ENCODE measurements at regions not wholly inside any gene's neighbourhood (a gene's known extent, or its start where the extent isn't known, plus 50 kb on each side); places are given as distances from the start of the nearest gene placed in this dataset.
"Not testable (repeated sequence)": the region's sequence is repeated elsewhere in the genome, so short reads cannot be mapped to it uniquely, and the experiment has no call there.

DNA sequence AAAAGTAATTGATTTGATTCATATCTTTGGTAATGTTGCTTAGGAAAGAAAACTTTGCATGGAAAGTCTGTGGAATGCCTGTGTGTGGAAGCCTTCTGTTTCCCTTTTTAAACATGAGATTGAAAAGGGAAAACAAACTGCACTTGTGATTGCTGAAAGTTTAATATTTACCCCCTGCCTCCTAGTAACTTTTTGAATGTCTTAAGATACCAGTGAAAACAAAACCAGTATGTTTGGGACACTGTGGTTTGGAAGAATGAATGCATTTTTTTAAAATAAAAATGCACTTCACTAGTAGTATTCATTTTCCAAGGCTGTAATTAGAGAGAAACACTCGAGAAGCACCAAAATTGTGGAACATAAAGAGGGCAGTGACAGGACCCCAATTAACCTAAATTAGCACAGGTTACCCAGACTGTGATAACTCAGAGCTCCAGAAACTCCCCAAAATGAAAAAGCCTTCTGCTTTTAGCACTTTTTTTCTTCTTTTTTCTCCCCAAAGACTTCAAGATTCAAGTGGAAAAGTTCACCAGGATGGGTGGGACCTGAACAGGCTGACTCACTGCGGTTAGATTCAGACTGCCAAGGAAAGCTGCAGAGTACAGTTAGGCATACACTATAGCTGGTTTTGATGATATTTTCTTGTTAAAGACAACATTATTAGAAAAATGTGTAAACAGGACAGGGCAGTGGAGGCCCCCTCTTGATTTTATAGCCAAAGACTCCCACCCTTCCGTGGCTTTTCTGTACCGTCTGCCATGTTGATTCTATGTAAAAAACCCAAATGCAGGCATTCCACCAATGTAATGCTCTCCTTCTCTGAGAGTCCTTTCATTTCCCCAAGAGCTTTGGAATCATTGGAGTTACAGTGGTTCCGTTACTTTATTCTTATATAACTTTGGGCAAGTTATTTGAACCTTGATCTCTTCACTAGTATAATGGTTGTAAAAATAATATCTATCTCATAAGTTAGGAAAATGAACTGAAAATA is 88.6 kb upstream of the NBPF26 start:
- H2AK9ac ChIP-seq (replicated peaks; ENCODE audit: low read depth, low read length, poor library complexity); in situ Hi-C loops (cut with MboI; ENCODE audit: low sequenced_read_pairs); DNase-seq; H3K27ac ChIP-seq (ENCODE audit: insufficient read depth, low read length); H3K14ac ChIP-seq (replicated peaks; ENCODE audit: low read depth, low read length); H3K9me1 ChIP-seq (ENCODE audit: insufficient read depth, low read length); H3K4me2 ChIP-seq (ENCODE audit: low read depth, low read length); H3K9ac ChIP-seq (ENCODE audit: low read depth, low read length); dilution Hi-C loops (cut with HindIII; ENCODE audit: low sequenced_read_pairs, unreplicated experiment); H3K79me1 ChIP-seq (ENCODE audit: low read depth in 1 of 2, low read length in 2 of 2); H3K4ac ChIP-seq (ENCODE audit: low read depth, low read length); BruUV-seq (replicated peaks); H3K27me3 ChIP-seq (ENCODE audit: control insufficient read depth, insufficient read depth, low read length); intact Hi-C loops (cut with micrococcal nuclease); H3K4me3 ChIP-seq (ENCODE audit: insufficient read depth, low read depth, low read length); H2BK5ac ChIP-seq (ENCODE audit: low read depth, low read length, poor library complexity, severe bottlenecking); POLR2A ChIA-PET (ENCODE audit: unreplicated experiment); H2BK20ac ChIP-seq (ENCODE audit: low read depth, low read length); H3K4me1 ChIP-seq (ENCODE audit: control insufficient read depth, insufficient read depth, low read length); H3K18ac ChIP-seq (ENCODE audit: low read depth, low read length); H4K8ac ChIP-seq (ENCODE audit: low read depth in 2 of 2, low read length in 2 of 2); H3K23ac ChIP-seq (ENCODE audit: low read depth, low read length); H2BK15ac ChIP-seq (ENCODE audit: low read depth, low read length); H3K56ac ChIP-seq (ENCODE audit: extremely low read depth, insufficient read depth, low read length); H4K20me1 ChIP-seq (ENCODE audit: insufficient read depth, low read length); H2AK5ac ChIP-seq (ENCODE audit: low read depth, low read length); H2AFZ ChIP-seq (replicated peaks; ENCODE audit: low read length, poor library complexity); H2BK120ac ChIP-seq (ENCODE audit: low read depth, low read length); CTCF ChIA-PET; H3K9me3 ChIP-seq (ENCODE audit: control insufficient read depth, insufficient read depth, low read length); H4K91ac ChIP-seq (ENCODE audit: insufficient read depth, low read depth, low read length); H4K5ac ChIP-seq (ENCODE audit: low read depth, low read length); H3K36me3 ChIP-seq (ENCODE audit: control insufficient read depth, insufficient read depth, low read length): not testable (repeated sequence)
- no CpG with 5 or more reads among the region's 5 CpGs for WGBS, 2 experiments (ENCODE audit: extremely low coverage in 2 of 2, insufficient read length in 1 of 2)
- peak; percentile 80 for ATAC-seq (ENCODE audit: low read depth)

DNA sequence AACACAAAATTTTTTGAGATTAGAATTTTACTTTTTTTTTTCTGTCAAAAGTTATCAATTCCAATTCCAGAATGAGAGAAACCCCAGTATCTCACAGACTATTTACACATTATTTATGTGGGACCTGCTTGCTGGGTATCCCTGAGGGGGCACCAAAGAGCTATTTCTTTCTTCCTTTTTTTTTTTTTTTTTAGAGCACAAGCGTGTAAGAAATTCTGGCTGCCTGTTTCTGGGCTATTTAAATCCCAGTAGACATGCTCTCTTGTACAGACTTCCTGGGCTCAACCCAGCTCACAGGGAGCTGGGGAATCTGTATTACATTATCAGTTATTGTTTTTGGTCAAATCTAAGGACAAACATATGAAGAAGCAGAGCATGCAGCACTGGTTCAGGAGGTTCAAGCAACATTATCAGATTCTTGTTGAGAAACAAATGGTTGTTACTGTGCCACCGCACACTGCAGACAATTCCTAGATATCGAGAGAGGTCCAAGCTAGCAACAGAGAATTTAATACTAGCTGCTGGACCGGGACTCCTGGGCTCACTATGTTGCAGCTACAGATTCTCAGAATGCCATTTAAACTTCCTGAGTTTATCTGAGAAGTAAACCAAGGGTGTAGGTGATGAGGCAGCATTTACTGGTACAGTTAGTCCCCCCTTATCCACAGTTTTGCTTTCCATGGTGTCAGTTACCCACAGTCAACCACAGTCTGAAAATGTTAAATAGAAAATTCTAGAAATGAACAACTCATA is 83.3 kb upstream of the NBPF26 start:
- intact Hi-C loops (cut with micrococcal nuclease); H3K27ac ChIP-seq (ENCODE audit: insufficient read depth, low read length); H3K79me1 ChIP-seq (ENCODE audit: low read depth in 1 of 2, low read length in 2 of 2); BruUV-seq (replicated peaks); H4K8ac ChIP-seq (ENCODE audit: low read depth in 2 of 2, low read length in 2 of 2); H3K9me3 ChIP-seq (ENCODE audit: control insufficient read depth, insufficient read depth, low read length); dilution Hi-C loops (cut with HindIII; ENCODE audit: low sequenced_read_pairs, unreplicated experiment); H3K14ac ChIP-seq (replicated peaks; ENCODE audit: low read depth, low read length); H3K4me1 ChIP-seq (ENCODE audit: control insufficient read depth, insufficient read depth, low read length); H3K27me3 ChIP-seq (ENCODE audit: control insufficient read depth, insufficient read depth, low read length); H3K18ac ChIP-seq (ENCODE audit: low read depth, low read length); H3K4me3 ChIP-seq (ENCODE audit: insufficient read depth, low read depth, low read length); POLR2A ChIA-PET (ENCODE audit: unreplicated experiment); H3K23ac ChIP-seq (ENCODE audit: low read depth, low read length); H3K9ac ChIP-seq (ENCODE audit: low read depth, low read length); H2AFZ ChIP-seq (replicated peaks; ENCODE audit: low read length, poor library complexity); DNase-seq; H3K56ac ChIP-seq (ENCODE audit: extremely low read depth, insufficient read depth, low read length); H2BK5ac ChIP-seq (ENCODE audit: low read depth, low read length, poor library complexity, severe bottlenecking); H4K91ac ChIP-seq (ENCODE audit: insufficient read depth, low read depth, low read length); H4K20me1 ChIP-seq (ENCODE audit: insufficient read depth, low read length); H2AK5ac ChIP-seq (ENCODE audit: low read depth, low read length); CTCF ChIA-PET; H2AK9ac ChIP-seq (replicated peaks; ENCODE audit: low read depth, low read length, poor library complexity); H4K5ac ChIP-seq (ENCODE audit: low read depth, low read length); H3K4ac ChIP-seq (ENCODE audit: low read depth, low read length); in situ Hi-C loops (cut with MboI; ENCODE audit: low sequenced_read_pairs); H3K36me3 ChIP-seq (ENCODE audit: control insufficient read depth, insufficient read depth, low read length); H3K9me1 ChIP-seq (ENCODE audit: insufficient read depth, low read length); H3K4me2 ChIP-seq (ENCODE audit: low read depth, low read length); H2BK15ac ChIP-seq (ENCODE audit: low read depth, low read length); H2BK20ac ChIP-seq (ENCODE audit: low read depth, low read length); H2BK120ac ChIP-seq (ENCODE audit: low read depth, low read length): not testable (repeated sequence)
- WGBS, 2 experiments (ENCODE audit: extremely low coverage in 2 of 2, insufficient read length in 1 of 2) = no CpG with 5 or more reads among the region's 4 CpGs
- peak; percentile 60 for ATAC-seq (ENCODE audit: low read depth)

All from IMR-90 (cell line).